ENCODE measurements at regions not wholly inside any gene's neighbourhood (a gene's known extent, or its start where the extent isn't known, plus 50 kb on each side); places are given as distances from the start of the nearest gene placed in this dataset.

- TF ChIP-seq CTCF (IDR thresholded peaks at IDR 0.05) (no peak), POLR2A (IDR thresholded peaks at IDR 0.05) (no peak)
Measured at GRCh38 chr14:56004323-56004722, 113.9 kb upstream of the PELI2 start.
